GM12878 (cell line): ENCODE measurements at regions not wholly inside any gene's neighbourhood (a gene's known extent, or its start where the extent isn't known, plus 50 kb on each side); places are given as distances from the start of the nearest gene placed in this dataset.
"Not testable (repeated sequence)": the region's sequence is repeated elsewhere in the genome, so short reads cannot be mapped to it uniquely, and the experiment has no call there.

Source experiments
- BHLHE40 ChIP-seq, 2 experiments: fragments of 450-650 bp in 1 of 2; IDR thresholded peaks; 2 replicates each; pipeline ENCODE4 v1.6.1; 2011 to 2017; ENCODE audit warnings: low read depth in 2 of 2, borderline replicate concordance in 1 of 2, improper control_type of control experiment in 1 of 2, low read length in 1 of 2, mild to moderate bottlenecking in 1 of 2
- BRCA1 ChIP-seq: IDR thresholded peaks from 2 replicates; pipeline ENCODE4 v1.6.1; 2011; ENCODE audit warnings: low read depth, low read length, improper control_type of control experiment
- CTCF ChIP-seq, 3 experiments: IDR thresholded peaks in 2 of 3; conservative IDR thresholded peaks in 1 of 3; 2 replicates each; pipeline ENCODE4 v1.5.1; 2011; ENCODE audit warnings: low read depth in 3 of 3, low read length in 3 of 3, mild to moderate bottlenecking in 3 of 3, control low read depth in 2 of 3, moderate library complexity in 2 of 3, inconsistent platforms in 1 of 3, mixed read lengths in 1 of 3; ENCODE audit not compliant: control insufficient read depth in 2 of 3, insufficient read depth in 1 of 3; ENCODE audit errors: extremely low read depth in 1 of 3
- EZH2 ChIP-seq: IDR thresholded peaks from 2 replicates; pipeline ENCODE4 v1.6.1; 2012; ENCODE audit warnings: low read depth, mild to moderate bottlenecking, control low read depth, inconsistent platforms, low read length, borderline replicate concordance; ENCODE audit not compliant: control insufficient read depth
- MAX ChIP-seq: IDR thresholded peaks from 2 replicates; pipeline ENCODE4 v1.6.1; 2012; ENCODE audit warnings: low read depth, low read length, improper control_type of control experiment
- TAF1 ChIP-seq: IDR thresholded peaks from 2 replicates; pipeline ENCODE4 v1.6.1; 2011; ENCODE audit warnings: mild to moderate bottlenecking, low read depth, low read length, borderline replicate concordance
- ZNF274 ChIP-seq: IDR thresholded peaks from one replicate; pipeline ENCODE4 v1.8.0; 2011; ENCODE audit not compliant: insufficient read length, insufficient read depth

DNA sequence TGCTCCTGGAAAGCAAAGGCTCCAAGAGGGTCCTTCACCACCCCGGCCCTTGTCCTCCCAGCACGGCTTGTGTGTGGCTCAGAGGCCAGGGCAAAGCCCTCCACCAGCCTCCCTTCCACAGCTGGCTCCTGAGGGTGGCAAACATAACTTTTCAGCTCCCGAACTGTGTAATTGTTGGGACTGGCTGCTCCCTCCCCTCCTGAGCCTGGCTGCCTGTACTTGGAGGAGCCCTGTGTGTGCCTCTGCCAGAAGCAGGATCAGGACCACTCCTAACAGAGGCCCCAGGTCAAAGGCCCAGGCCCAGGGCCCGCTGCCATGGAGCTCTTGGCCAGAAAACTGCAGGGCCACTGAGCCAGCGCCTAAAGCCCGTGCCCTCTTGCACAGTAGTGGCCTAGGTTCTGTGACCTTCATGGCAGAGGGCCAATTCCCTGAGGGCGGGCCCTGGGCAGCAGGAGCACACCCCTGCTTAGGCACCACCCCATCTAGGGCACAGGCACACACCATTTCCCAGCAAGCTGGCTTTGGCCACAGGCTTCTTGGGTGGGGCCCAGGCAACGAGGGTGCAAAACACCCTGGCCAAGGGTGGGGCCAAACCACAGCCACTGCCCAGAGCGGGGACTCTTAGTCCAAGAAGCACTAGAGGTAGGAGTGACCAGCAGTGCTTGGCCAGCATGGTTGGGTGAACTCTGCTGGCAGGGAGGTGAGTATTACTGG is 201.2 kb downstream of the TBC1D2B start:
- TF ChIP-seq CTCF (IDR thresholded peaks at IDR 0.05 in 2 of 3, conservative IDR thresholded peaks at IDR 0.05 in 1 of 3; ENCODE audit: control insufficient read depth in 2 of 3, extremely low read depth in 1 of 3, insufficient read depth in 1 of 3, low read depth in 3 of 3, low read length in 3 of 3); ZNF274; BHLHE40 (IDR thresholded peaks at IDR 0.05; ENCODE audit: borderline replicate concordance in 1 of 2, low read depth in 2 of 2, low read length in 1 of 2); MAX; TAF1; BRCA1; EZH2: not testable (repeated sequence)
